ENCODE measurements at regions not wholly inside any gene's neighbourhood (a gene's known extent, or its start where the extent isn't known, plus 50 kb on each side); places are given as distances from the start of the nearest gene placed in this dataset.
A peak's percentile ranks its signal among the peaks of the same experiment; 100 is the strongest.

DNA sequence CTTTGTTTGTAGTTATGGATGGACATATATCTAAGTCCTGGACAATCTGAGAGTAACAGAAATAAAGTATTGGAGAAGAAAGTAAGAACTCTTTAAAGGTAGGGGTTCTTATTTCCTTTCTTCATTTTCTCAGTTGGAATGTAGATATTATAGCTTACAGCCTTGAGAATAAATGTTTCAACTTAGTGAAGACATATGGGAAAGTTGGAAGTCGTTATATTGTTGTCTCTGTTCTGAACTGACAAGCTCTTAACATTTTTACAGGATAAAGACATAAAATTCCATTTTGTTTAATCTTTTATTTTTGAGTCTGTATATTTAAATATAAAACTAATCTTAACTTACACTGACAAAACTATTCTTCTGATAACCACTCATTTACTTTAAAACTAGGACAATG is 2187.5 kb upstream of the ACO1 start:
- Histone ChIP-seq H3K4me1 (no peaks in the 10 kb centered on the region), H3K9me3 (peaks cover 0 to 11% of the 10 kb centered on the region in 2 donors), H3K27me3 (no peaks in the 10 kb centered on the region), H3K27ac (no peak overlapping the region), H3K36me3 (no peaks in the 10 kb centered on the region), H3K4me3 (no peak overlapping the region)
- TF ChIP-seq, protein P1, sequence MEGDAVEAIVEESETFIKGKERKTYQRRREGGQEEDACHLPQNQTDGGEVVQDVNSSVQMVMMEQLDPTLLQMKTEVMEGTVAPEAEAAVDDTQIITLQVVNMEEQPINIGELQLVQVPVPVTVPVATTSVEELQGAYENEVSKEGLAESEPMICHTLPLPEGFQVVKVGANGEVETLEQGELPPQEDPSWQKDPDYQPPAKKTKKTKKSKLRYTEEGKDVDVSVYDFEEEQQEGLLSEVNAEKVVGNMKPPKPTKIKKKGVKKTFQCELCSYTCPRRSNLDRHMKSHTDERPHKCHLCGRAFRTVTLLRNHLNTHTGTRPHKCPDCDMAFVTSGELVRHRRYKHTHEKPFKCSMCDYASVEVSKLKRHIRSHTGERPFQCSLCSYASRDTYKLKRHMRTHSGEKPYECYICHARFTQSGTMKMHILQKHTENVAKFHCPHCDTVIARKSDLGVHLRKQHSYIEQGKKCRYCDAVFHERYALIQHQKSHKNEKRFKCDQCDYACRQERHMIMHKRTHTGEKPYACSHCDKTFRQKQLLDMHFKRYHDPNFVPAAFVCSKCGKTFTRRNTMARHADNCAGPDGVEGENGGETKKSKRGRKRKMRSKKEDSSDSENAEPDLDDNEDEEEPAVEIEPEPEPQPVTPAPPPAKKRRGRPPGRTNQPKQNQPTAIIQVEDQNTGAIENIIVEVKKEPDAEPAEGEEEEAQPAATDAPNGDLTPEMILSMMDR (IDR thresholded peaks at IDR 0.05): no peak
- intact Hi-C loops (cut with DNase I): no loop called here
- ATAC-seq: no peak
- DNase-seq: no peak

DNA sequence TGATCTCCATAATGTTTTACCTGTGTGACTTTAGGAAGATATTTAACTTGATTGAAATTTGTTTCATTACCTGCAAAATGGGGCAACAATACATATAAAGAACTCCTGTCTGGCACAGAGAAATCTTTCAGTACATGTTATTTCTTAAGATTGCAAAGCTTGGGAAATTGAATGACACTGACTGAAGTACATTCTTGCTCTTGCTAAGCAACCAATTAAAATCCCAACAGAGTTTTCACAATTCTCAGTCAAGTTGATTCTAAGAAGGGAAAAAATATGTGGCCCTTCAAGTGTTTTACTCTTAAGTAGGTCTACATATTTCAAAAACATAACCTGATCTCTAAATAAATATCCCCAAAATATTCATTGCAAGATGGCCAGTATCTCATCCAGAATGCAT is 2187.0 kb upstream of the ACO1 start:
- intact Hi-C loops (cut with DNase I): no loop called here
- ATAC-seq: peak; percentile 65
- no peaks in the 10 kb centered on the region for H3K36me3 ChIP-seq

DNA sequence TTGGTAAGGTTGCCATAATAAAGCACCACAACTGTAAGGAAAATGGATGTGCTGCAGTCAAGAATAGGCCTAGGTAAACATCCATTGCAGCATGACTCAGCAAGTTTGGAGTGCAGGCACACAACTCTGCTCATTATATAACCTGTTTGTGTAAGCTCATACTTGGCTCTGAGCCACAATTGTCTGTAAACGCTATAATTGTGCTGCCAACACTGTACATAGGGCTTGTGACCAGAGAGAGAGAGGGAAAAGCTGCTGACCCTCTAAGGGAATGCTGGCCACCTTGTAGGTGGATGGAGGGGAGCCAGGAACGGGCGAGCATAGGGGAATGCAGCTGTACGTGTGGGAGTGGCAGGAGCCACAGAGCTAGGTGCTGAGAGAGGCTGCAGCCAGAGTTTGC is 2186.5 kb upstream of the ACO1 start:
- no peaks in the 10 kb centered on the region for H3K36me3 ChIP-seq
- DNase-seq: no peak
- H3K4me3 ChIP-seq: no peak overlapping the region
- no peaks in the 10 kb centered on the region for H3K27me3 ChIP-seq
- H3K9me3 ChIP-seq: peaks cover 0 to 11% of the 10 kb centered on the region in 2 donors
- no peaks in the 10 kb centered on the region for H3K4me1 ChIP-seq
- ATAC-seq: peak; percentile 79
- no peak overlapping the region for H3K27ac ChIP-seq
- TF ChIP-seq, protein P1 (IDR thresholded peaks at IDR 0.05): no peak
- intact Hi-C loops (cut with DNase I): no loop called here

More for the DNA sequence above, 2187.0 kb upstream of the ACO1 start:
- H3K4me3 ChIP-seq: no peak overlapping the region
- H3K4me1 ChIP-seq: no peaks in the 10 kb centered on the region
- no peak for DNase-seq
- H3K27ac ChIP-seq: no peak overlapping the region
- TF ChIP-seq, protein P1 (IDR thresholded peaks at IDR 0.05): no peak
- no peaks in the 10 kb centered on the region for H3K27me3 ChIP-seq
- H3K9me3 ChIP-seq: peaks cover 0 to 11% of the 10 kb centered on the region in 2 donors

DNA sequence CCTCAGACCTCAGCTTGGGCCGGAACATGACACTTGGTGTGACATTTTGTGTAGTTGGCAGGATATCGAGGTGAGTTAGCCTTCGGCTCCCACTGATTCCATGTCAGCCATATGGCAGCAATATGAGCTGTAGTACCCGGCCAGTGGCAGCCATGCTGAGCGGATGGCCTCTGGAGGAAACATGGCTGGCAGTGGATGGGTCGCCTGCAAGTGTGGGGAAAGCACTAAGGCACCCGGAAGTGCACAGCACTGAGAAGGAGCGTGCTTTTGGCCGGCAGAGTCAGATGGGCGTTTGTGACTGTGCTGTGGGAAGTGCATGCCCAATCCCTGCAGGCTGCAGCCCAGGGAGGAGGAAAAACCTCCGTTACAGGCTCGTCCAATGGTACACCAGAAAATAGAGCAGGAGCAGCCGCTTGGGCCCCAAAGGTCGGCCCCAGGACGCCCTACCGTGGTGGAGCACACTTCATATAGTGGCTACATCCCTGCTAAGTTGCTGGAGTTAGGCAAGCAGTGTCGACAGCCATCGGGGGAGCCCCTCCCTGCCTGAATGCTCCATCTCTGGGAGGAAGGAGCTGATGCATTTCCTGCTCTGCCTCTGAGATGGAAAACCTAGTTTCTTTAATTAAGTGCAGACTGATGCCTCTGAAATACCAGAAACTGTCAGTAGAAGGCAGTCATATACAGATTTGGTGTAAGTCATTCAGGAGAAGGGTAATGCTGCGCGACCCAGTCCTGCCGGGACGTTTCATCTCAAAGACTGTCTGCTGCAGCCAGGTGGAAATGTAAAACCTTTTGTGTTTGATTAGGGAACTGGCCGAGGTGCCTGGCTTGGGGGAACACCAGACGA is 2185.8 kb upstream of the ACO1 start:
- H3K27me3 ChIP-seq: no peaks in the 10 kb centered on the region
- no peaks in the 10 kb centered on the region for H3K4me1 ChIP-seq
- H3K36me3 ChIP-seq: no peaks in the 10 kb centered on the region
- TF ChIP-seq, protein P1 (IDR thresholded peaks at IDR 0.05): no peak
- H3K9me3 ChIP-seq: peaks cover 0 to 11% of the 10 kb centered on the region in 2 donors
- H3K4me3 ChIP-seq: no peak overlapping the region
- intact Hi-C loops (cut with DNase I): no loop called here
- peak in 1 of 4 donors; percentile 38 for DNase-seq
- no peak overlapping the region for H3K27ac ChIP-seq
- ATAC-seq: no peak

DNA sequence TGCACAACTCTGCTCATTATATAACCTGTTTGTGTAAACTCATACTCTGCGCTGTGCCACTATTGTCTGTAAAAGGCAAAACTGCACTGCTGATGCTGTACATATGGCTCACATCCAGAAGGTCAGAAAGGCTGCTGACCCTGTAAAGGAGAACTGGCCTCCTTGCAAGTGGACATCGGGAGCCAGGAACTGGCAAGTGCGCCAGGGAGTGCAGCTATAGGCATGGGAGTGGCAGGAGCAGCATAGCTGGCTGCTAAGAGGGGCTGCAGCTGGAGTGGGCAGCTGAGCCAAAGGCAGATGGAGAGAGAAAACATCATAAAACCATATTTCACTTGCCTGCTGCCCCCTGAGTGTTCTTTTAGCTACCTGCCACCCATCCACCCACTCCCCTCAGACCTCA is 2183.4 kb upstream of the ACO1 start:
- ATAC-seq (no peak), DNase-seq (no peak)
- H3K27ac ChIP-seq: no peak overlapping the region
- TF ChIP-seq, protein P1 (IDR thresholded peaks at IDR 0.05): no peak
- no peaks in the 10 kb centered on the region for H3K4me1 ChIP-seq
- peaks cover 0 to 11% of the 10 kb centered on the region in 2 donors for H3K9me3 ChIP-seq
- H3K4me3 ChIP-seq: no peak overlapping the region
- H3K27me3 ChIP-seq: no peaks in the 10 kb centered on the region
- intact Hi-C loops (cut with DNase I): no loop called here
- H3K36me3 ChIP-seq: no peaks in the 10 kb centered on the region
